ENCODE measurements at regions not wholly inside any gene's neighbourhood (a gene's known extent, or its start where the extent isn't known, plus 50 kb on each side); places are given as distances from the start of the nearest gene placed in this dataset.

DNA sequence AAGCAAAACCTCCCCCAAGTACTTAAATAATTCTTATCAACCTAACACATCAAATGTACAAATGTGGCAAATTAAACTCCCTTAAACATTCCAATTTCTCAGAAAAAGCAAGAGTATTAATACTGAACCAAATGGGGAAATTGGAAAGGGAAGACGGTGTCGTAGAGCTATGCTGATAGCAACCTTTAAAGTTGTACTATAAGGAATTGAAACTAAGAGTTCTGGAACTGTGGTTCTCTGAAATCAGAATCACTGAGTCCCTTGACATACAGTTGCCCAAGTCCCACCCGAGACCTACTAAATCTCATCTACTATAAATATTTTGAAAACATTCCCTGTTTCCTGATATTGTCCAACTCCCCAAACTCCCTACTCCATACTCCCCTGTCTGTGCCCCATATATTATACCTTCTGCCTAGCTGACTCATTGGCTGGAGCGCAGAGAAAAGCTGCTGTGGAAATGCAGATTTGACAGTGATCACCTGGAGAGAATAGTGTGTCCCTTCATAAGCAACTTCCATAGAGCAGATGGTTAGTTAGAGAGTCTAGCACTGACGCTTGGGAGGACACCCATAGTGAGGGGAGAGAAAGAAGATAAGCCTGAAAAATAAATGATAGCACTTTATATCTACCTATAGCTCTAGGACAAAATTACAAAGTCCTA is 51.4 kb upstream of the ITM2B start:
- FAIRE-seq: no peak

- FAIRE-seq: no peak
Observed at GRCh38 chr13:48178126-48178525, 54.9 kb upstream of the ITM2B start.

DNA sequence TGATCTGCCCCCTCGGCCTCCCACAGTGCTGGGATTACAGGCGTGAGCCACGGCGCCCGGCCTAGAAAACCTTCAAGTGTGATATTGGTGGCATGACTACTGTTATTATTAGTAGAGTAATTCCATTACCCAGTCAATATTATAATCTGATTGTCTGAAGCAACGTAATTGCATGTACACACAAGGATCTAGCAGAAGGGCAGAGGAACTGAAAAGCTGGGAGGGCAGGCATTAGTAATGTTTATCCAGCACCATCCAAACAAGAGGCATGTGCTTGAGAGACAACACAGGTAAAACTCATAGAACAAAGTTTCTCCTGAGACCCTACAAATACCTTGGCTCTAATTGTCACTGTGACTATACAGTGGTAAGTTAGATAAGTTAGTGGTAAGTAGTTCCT is 56.2 kb upstream of the ITM2B start:
- FAIRE-seq: no peak

- FAIRE-seq: no peak
Observed at GRCh38 chr13:48175185-48175584, 57.8 kb upstream of the ITM2B start.

GRCh38 chr13:48167866-48168265 is 65.1 kb upstream of the ITM2B start:
- no peak for FAIRE-seq

GRCh38 chr13:48165727-48166126 is 67.3 kb upstream of the ITM2B start:
- FAIRE-seq: no peak

- no peak for FAIRE-seq
Observed at GRCh38 chr13:48165063-48165462, 67.9 kb upstream of the ITM2B start.

GRCh38 chr13:48163061-48163460 is 68.2 kb upstream of the MED4 start:
- peak; percentile 3 for FAIRE-seq

DNA sequence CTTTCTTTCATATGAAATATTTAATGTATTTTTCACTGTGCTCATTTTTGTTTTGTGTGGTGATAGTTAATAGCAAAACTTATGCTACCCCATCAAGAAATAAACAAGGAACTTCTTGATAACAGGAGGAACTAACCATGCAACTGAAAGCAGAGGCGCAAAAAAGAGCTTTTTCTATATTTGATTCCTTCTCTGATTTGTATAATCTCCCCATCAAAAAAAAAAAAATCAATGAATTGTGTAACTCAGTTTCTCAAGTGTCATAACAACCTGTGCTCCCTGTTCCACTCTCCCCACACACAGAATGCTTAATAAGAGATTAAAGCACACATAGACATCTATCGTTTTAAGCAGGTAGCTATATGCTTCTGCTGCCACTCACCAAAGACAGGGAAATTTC is 67.3 kb upstream of the MED4 start:
- FAIRE-seq: no peak

GRCh38 chr13:48161530-48162179 is 66.8 kb upstream of the MED4 start:
- FAIRE-seq: no peak

GRCh38 chr13:48160606-48161278 is 65.8 kb upstream of the MED4 start:
- FAIRE-seq: no peak

GRCh38 chr13:48159826-48160225 is 64.9 kb upstream of the MED4 start:
- no peak for FAIRE-seq

- no peak for FAIRE-seq
Observed at GRCh38 chr13:48159401-48159800, 64.5 kb upstream of the MED4 start.

GRCh38 chr13:48158915-48159314 is 64.0 kb upstream of the MED4 start:
- FAIRE-seq: no peak

DNA sequence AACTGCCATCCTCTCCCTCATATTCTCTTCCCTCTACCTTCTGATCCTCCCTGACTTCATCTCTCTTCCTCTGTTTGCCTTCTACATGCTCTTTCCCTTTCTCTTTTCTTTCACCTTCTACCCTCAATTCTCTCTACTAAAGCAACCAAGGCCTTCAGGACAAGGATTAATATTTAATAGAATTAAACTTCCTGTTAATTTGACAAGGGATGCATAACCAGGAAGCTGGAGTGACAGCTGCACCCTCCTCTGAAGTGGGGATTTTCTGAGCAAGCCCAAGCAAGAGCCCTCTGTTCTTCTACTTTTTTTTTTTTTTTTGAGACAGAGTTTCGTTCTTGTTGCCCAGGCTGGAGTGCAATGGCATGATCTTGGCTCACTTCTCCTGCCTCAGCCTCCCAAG is 63.4 kb upstream of the MED4 start:
- FAIRE-seq: no peak

GRCh38 chr13:48156466-48156865 is 61.6 kb upstream of the MED4 start:
- FAIRE-seq: no peak

DNA sequence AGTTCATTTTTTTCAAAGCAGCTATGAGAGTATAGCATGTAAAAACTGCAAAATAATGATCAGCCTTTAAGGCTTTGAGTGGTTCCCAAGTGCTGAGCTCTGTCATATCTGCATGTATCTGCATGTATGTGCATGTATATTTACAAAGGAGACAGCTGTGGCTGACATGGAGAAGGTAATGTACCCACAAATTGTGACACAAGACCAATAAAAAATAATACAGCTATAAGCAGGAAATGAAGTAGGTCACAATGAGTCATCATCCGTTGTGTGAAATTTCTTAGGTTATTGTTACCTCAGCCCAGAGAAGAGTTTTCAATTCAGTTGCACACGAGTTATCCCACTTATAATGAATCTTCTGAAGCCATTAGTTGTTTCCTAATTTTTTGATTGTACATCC is 60.9 kb upstream of the MED4 start:
- FAIRE-seq: no peak

DNA sequence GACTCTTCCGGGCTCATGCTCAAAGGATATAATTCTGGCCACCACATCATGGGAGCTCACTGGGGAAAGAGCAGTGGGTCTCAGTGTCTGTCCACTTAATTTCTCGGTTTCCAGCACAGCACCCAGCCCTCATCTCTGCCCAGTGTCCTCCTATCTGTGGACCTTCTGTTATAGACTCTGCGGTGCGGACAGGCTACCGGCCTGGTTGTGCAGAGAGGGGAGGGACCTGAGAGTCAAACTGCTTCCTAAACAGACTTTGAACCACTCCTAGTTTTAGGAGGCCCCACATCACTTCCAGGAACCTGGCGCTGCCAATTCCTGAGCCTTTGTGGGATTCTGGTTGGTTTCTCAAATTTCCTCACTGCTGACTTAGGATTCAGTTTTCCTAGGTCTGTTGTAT is 59.8 kb upstream of the MED4 start:
- FAIRE-seq: no peak

DNA sequence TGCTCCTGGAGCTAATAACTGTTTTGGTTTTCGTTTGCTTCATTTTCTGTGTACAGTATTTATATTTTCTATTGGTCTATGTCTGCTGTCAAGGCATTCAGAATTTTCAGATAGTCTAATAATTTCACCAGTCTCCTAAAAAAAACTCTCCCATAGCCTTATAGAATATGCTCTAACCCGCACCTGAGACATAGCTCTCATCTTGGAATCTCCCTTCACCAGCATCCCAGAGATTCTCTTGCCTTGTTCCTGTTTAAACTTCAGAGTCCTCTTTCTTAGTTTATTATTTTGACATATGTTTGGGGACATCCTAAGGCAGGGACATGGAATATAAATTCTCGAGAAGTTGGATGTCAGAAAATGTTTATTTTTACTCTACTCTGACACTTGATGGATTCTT is 58.3 kb upstream of the MED4 start:
- no peak for FAIRE-seq

GRCh38 chr13:48151363-48152161 is 56.7 kb upstream of the MED4 start:
- FAIRE-seq: no peak

DNA sequence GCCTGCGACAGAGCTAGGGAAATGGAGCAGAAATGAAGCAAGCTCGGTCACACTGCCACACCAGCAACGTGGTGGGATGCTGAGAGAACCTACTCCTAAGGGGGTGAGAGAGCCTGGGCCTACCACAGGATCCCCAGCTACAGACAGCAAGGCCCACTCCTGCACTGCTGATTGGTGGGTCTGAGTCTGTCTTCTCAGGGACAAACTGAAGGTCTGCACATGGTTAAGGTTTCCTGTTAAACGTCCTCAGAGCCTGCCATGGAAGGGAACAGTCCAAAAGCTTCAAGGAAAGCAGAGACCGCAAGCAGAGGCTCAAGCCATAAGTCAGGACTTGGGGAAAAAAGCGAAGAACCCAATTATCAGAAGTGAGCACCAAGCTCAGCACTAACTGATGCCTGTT is 53.5 kb upstream of the MED4 start:
- no peak for FAIRE-seq

DNA sequence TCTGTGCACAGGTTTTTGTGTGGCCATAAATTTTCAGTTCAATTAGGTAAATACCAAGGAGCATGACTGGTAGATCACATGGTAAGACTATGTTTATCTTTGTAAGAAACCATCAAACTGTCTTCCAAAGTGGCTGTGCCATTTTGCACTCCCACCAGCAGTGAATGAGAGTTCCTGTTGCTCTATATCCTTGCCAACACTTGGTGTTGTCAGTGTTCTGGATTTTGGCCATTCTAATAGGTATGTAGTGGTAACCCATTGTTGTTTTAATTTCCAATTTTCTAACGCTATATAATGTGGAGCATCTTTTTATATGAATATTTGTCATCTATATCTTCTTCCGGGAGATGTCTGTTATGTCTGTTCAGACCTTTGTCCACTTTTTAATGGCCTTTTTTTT is 51.7 kb upstream of the MED4 start:
- no peak for FAIRE-seq

GRCh38 chr13:48146122-48146521 is 51.2 kb upstream of the MED4 start:
- no peak for FAIRE-seq
